Endothelial cell of umbilical vein (primary cell): ENCODE measurements at regions not wholly inside any gene's neighbourhood (a gene's known extent, or its start where the extent isn't known, plus 50 kb on each side); places are given as distances from the start of the nearest gene placed in this dataset.

ENCODE experiments used
- BruUV-seq: library from RNA; stranded (reverse); fragments of 400-500 nt; replicated peaks from 2 replicates; lab custom pipeline; 2021; lab: Mats Ljungman, UMichigan
- CTCF ChIA-PET: fragments of 300-600, 350-600 bp; sonication (Branson Sonifier 250); formaldehyde crosslinking; loops from one replicate; lab custom pipeline; 2021; ENCODE audit warnings: antibody characterized with exemption, inconsistent platforms; lab: Charles Lee
- POLR2A ChIA-PET: fragments of 300-600, 350-600 bp; sonication (Branson Sonifier 250); formaldehyde crosslinking; loops from one replicate; lab custom pipeline; 2021; ENCODE audit warnings: antibody characterized with exemption, inconsistent platforms; lab: Charles Lee
- DNase-seq: peaks from one replicate; pipeline ENCODE4 v3.0.0-alpha.2; 2011; ENCODE audit warnings: low read depth, low spot score
- FAIRE-seq: peaks from 2 replicates; lab custom pipeline; 2011; peaks lifted over from hg19 to GRCh38; lab: Jason Lieb, UNC
- H2AFZ ChIP-seq: 2 replicates; pipeline ENCODE4 v1.6.0; 2012; ENCODE audit warnings: low read depth, low read length, control low read depth, inconsistent platforms
- H3K27ac ChIP-seq: 2 replicates; pipeline ENCODE4 v1.5.1; 2011; ENCODE audit warnings: low read depth, mild to moderate bottlenecking, control low read depth, low read length, moderate library complexity; ENCODE audit not compliant: insufficient read depth
- H3K27me3 ChIP-seq, 2 experiments: 2 replicates each; pipeline versions ENCODE4 v1.6.0 to v1.6.1; 2011; ENCODE audit warnings: low read length in 2 of 2, mixed read lengths in 1 of 2; ENCODE audit not compliant: control insufficient read depth in 2 of 2, insufficient read depth in 2 of 2
- H3K36me3 ChIP-seq, 2 experiments: 2 replicates in 1 of 2; 3 replicates in 1 of 2; pipeline ENCODE4 v1.5.1; 2011; ENCODE audit warnings: low read length in 2 of 2, mild to moderate bottlenecking in 1 of 2, moderate library complexity in 1 of 2; ENCODE audit not compliant: control insufficient read depth in 2 of 2, insufficient read depth in 2 of 2; ENCODE audit errors: extremely low read depth in 1 of 2
- H3K4me1 ChIP-seq: 3 replicates; pipeline ENCODE4 v1.5.1; 2011; ENCODE audit warnings: mild to moderate bottlenecking, low read length; ENCODE audit not compliant: control insufficient read depth, insufficient read depth; ENCODE audit errors: extremely low read depth
- H3K4me2 ChIP-seq: 2 replicates; pipeline ENCODE4 v1.6.1; 2011; ENCODE audit warnings: low read length, control low read depth, mixed read lengths; ENCODE audit not compliant: insufficient read depth
- H3K4me3 ChIP-seq, 3 experiments: fragments of 200-600 bp in 1 of 3; sonication (generic), shearing (Covaris generic) in 1 of 3; replicated peaks in 1 of 3; 2 replicates each; pipeline ENCODE4 v1.5.1; 2011 to 2016; ENCODE audit warnings: control low read depth in 3 of 3, low read length in 3 of 3, mild to moderate bottlenecking in 2 of 3, inconsistent platforms in 1 of 3, low read depth in 1 of 3, moderate library complexity in 1 of 3; ENCODE audit not compliant: insufficient read depth in 1 of 3
- H3K79me2 ChIP-seq: 2 replicates; pipeline ENCODE4 v1.6.0; 2012; ENCODE audit warnings: low read length, inconsistent platforms; ENCODE audit not compliant: control insufficient read depth, insufficient read depth
- H3K9ac ChIP-seq: replicated peaks from 2 replicates; pipeline ENCODE3; 2011; ENCODE audit warnings: low read length, control low read depth; ENCODE audit not compliant: insufficient read depth; ENCODE audit errors: extremely low read depth
- H3K9me1 ChIP-seq: replicated peaks from 3 replicates; pipeline ENCODE4 v1.6.0; 2011; ENCODE audit warnings: mild to moderate bottlenecking, low read length; ENCODE audit not compliant: control insufficient read depth, insufficient read depth; ENCODE audit errors: extremely low read depth
- H3K9me3 ChIP-seq: replicated peaks from 2 replicates; pipeline ENCODE4 v1.5.1; 2012; ENCODE audit warnings: low read length, inconsistent platforms; ENCODE audit not compliant: control insufficient read depth, insufficient read depth
- H4K20me1 ChIP-seq: replicated peaks from 2 replicates; pipeline ENCODE3; 2011; ENCODE audit warnings: mild to moderate bottlenecking, low read length; ENCODE audit not compliant: control insufficient read depth, insufficient read depth; ENCODE audit errors: extremely low read depth
- CTCF ChIP-seq, 2 donors: IDR thresholded peaks; 1 replicate in 1 of 2; 2 replicates in 1 of 2; pipeline ENCODE4 v1.5.1; 2011; ENCODE audit warnings: low read length in 2 of 2, mild to moderate bottlenecking in 2 of 2, moderate library complexity in 2 of 2, control low read depth in 1 of 2, inconsistent platforms in 1 of 2, low read depth in 1 of 2; ENCODE audit not compliant: insufficient read depth in 1 of 2; ENCODE audit errors: extremely low read depth in 1 of 2
- EZH2 ChIP-seq: IDR thresholded peaks from 2 replicates; pipeline ENCODE4 v1.6.1; 2012; ENCODE audit warnings: borderline replicate concordance, low read depth, mild to moderate bottlenecking, moderate library complexity, low read length, inconsistent platforms; ENCODE audit not compliant: severe bottlenecking
- FOS ChIP-seq: IDR thresholded peaks from 2 replicates; pipeline ENCODE4 v1.6.1; 2011; ENCODE audit warnings: mild to moderate bottlenecking, low read length, moderate library complexity, borderline replicate concordance; ENCODE audit not compliant: insufficient read depth
- GATA2 ChIP-seq: IDR thresholded peaks from 2 replicates; pipeline ENCODE4 v1.7.0; 2011; ENCODE audit warnings: low read depth, mild to moderate bottlenecking, moderate library complexity, mixed read lengths, low read length; ENCODE audit not compliant: insufficient read length, insufficient read depth
- JUN ChIP-seq: IDR thresholded peaks from 2 replicates; pipeline ENCODE4 v1.6.1; 2011; ENCODE audit warnings: borderline replicate concordance, low read depth; ENCODE audit not compliant: insufficient read length, insufficient read depth
- MYC ChIP-seq: IDR thresholded peaks from one replicate; pipeline ENCODE4 v1.6.1; 2011; ENCODE audit warnings: mild to moderate bottlenecking, low read depth, low read length
- POLR2A ChIP-seq: IDR thresholded peaks from 2 replicates; pipeline ENCODE4 v1.6.1; 2012; ENCODE audit warnings: low read depth, mild to moderate bottlenecking, control low read depth, low read length
- POLR2AphosphoS5 ChIP-seq: IDR thresholded peaks from 2 replicates; pipeline ENCODE4 v1.6.1; 2012; ENCODE audit warnings: low read depth, mild to moderate bottlenecking, control low read depth, low read length, moderate library complexity; ENCODE audit not compliant: insufficient read depth
- dilution Hi-C: fragments of 300-500 bp; cut with MboI; formaldehyde crosslinking; loops from one replicate; pipeline ENCODE4 v1.15.0; 2019; ENCODE audit warnings: low sequenced_read_pairs; ENCODE audit not compliant: extremely low pct_ligation_motif_present
- intact Hi-C: fragments of 100-400 bp; cut with micrococcal nuclease; formaldehyde crosslinking; loops from one replicate; pipeline ENCODE4 v1.10.0; 2022
- TF ChIP-seq, protein P1 (sequence below): IDR thresholded peaks from 2 replicates; pipeline ENCODE4 v1.6.1; 2011; ENCODE audit not compliant: insufficient read depth, insufficient read length

GRCh38 chr21:32185726-32186125 lies 93.1 kb downstream of the MIS18A start:
- Histone ChIP-seq H3K9ac (no peak overlapping the region), H4K20me1 (no peaks in the 10 kb centered on the region), H3K9me3 (no peaks in the 10 kb centered on the region), H3K4me2 (no peak overlapping the region), H3K9me1 (no peaks in the 10 kb centered on the region), H3K27ac (no peak overlapping the region), H3K36me3 (no peaks in the 10 kb centered on the region), H3K4me1 (no peaks in the 10 kb centered on the region), H2AFZ (no peak overlapping the region), H3K79me2 (no peaks in the 10 kb centered on the region), H3K27me3 (peaks cover 2 to 7% of the 10 kb centered on the region in 2 experiments), H3K4me3 (no peak overlapping the region)
- ChIA-PET CTCF (interaction anchor here (1.3 kb wide), 1 partner anchor 72 kb away, joined by 4 read pairs; no protein-coding TSS in a partner anchor), POLR2A (no interaction called here)
- dilution Hi-C loops, result no loop called here
- intact Hi-C loops, result no loop called here
- TF ChIP-seq CTCF (IDR thresholded peaks at IDR 0.05; ENCODE audit: extremely low read depth in 1 of 2, insufficient read depth in 1 of 2, low read depth in 1 of 2, low read length in 2 of 2) (no peak), GATA2 (no peak), MYC (no peak), FOS (no peak), POLR2A (no peak), POLR2AphosphoS5 (no peak), EZH2 (no peak), JUN (no peak)
- TF ChIP-seq, protein P1, sequence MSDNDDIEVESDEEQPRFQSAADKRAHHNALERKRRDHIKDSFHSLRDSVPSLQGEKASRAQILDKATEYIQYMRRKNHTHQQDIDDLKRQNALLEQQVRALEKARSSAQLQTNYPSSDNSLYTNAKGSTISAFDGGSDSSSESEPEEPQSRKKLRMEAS, result no peak
- BruUV-seq, result no TSS peak
- FAIRE-seq (no peak), DNase-seq (no peak)
